CD8-positive, alpha-beta memory T cell (primary cell): ENCODE measurements at regions not wholly inside any gene's neighbourhood (a gene's known extent, or its start where the extent isn't known, plus 50 kb on each side); places are given as distances from the start of the nearest gene placed in this dataset.
A peak's percentile ranks its signal among the peaks of the same experiment; 100 is the strongest.

Experiments used
- CTCF ChIA-PET: fragments of 350-600 bp; sonication (Branson Sonifier 250); formaldehyde crosslinking; loops from one replicate; lab custom pipeline; 2021; ENCODE audit warnings: antibody characterized with exemption; lab: Charles Lee
- POLR2A ChIA-PET: fragments of 350-600 bp; sonication (Branson Sonifier 250); formaldehyde crosslinking; loops from one replicate; lab custom pipeline; 2021; ENCODE audit warnings: antibody characterized with exemption; lab: Charles Lee
- DNase-seq, 5 donors: peaks; one replicate each; pipeline versions ENCODE4 v3.0.0 to v3.0.0-alpha.2; 2020 to 2022; ENCODE audit warnings: mixed read lengths in 1 of 5
- H3K27ac ChIP-seq: one replicate; pipeline ENCODE4 v1.7.0; 2013; ENCODE audit warnings: low read depth, mild to moderate bottlenecking, low read length, moderate library complexity
- H3K27me3 ChIP-seq: 2 replicates; pipeline ENCODE4 v1.7.0; 2013; ENCODE audit warnings: low read length, mild to moderate bottlenecking; ENCODE audit not compliant: insufficient read depth, poor library complexity, severe bottlenecking
- H3K36me3 ChIP-seq: 2 replicates; pipeline ENCODE4 v1.7.0; 2013; ENCODE audit warnings: mild to moderate bottlenecking, low read length, moderate library complexity; ENCODE audit not compliant: insufficient read depth
- H3K4me1 ChIP-seq: 2 replicates; pipeline ENCODE4 v1.7.0; 2013; ENCODE audit warnings: mild to moderate bottlenecking, low read length, moderate library complexity; ENCODE audit not compliant: insufficient read depth
- H3K4me3 ChIP-seq: 2 replicates; pipeline ENCODE4 v1.7.0; 2013; ENCODE audit warnings: mild to moderate bottlenecking, low read length
- H3K9me3 ChIP-seq: 2 replicates; pipeline ENCODE4 v1.7.0; 2013; ENCODE audit warnings: mild to moderate bottlenecking, low read length
- H3K27ac Mint-ChIP-seq, 8 donors: one replicate each; pipeline ENCODE4 v1.8.0; 2020 to 2021; ENCODE audit warnings: mixed read lengths in 8 of 8, mild to moderate bottlenecking in 6 of 8, inconsistent platforms in 3 of 8, moderate library complexity in 3 of 8
- H3K27me3 Mint-ChIP-seq, 2 donors: one replicate each; pipeline ENCODE4 v1.8.0; 2020 to 2021; ENCODE audit warnings: mixed read lengths in 2 of 2, mild to moderate bottlenecking in 1 of 2, moderate library complexity in 1 of 2
- H3K36me3 Mint-ChIP-seq, 3 donors: one replicate each; pipeline ENCODE4 v1.8.0; 2020 to 2021; ENCODE audit warnings: mixed read lengths in 3 of 3, inconsistent platforms in 1 of 3, mild to moderate bottlenecking in 1 of 3
- H3K4me1 Mint-ChIP-seq, 3 donors: one replicate each; pipeline ENCODE4 v1.8.0; 2020 to 2021; ENCODE audit warnings: mixed read lengths in 3 of 3, inconsistent platforms in 1 of 3, mild to moderate bottlenecking in 1 of 3
- H3K4me3 Mint-ChIP-seq, 7 donors: one replicate each; pipeline ENCODE4 v1.8.0; 2020 to 2021; ENCODE audit warnings: mixed read lengths in 7 of 7, mild to moderate bottlenecking in 6 of 7, moderate library complexity in 4 of 7, inconsistent platforms in 2 of 7
- H3K9me3 Mint-ChIP-seq, 5 donors: one replicate each; pipeline ENCODE4 v1.8.0; 2020 to 2022; ENCODE audit warnings: mixed read lengths in 5 of 5, mild to moderate bottlenecking in 3 of 5, moderate library complexity in 2 of 5, inconsistent platforms in 1 of 5

- Mint-ChIP-seq H3K4me3 (no peak overlapping the region), H3K36me3 (peaks cover 0 to 29% (median 3%) of the 10 kb centered on the region in 3 donors), H3K4me1 (peaks cover 64 to 76% (median 75%) of the 10 kb centered on the region in 3 donors), H3K27ac (peak overlapping the region in 4 of 8 donors; percentile 10 to 76 (median 52)), H3K9me3 (no peaks in the 10 kb centered on the region), H3K27me3 (no peaks in the 10 kb centered on the region)
- Histone ChIP-seq H3K4me1 (peaks cover 50% of the 10 kb centered on the region), H3K4me3 (no peak overlapping the region), H3K36me3 (no peaks in the 10 kb centered on the region), H3K9me3 (no peaks in the 10 kb centered on the region), H3K27me3 (no peaks in the 10 kb centered on the region), H3K27ac (no peak overlapping the region)
- ChIA-PET POLR2A (no interaction called here), CTCF (interaction anchor here (2.4 to 21.7 kb wide), 3 partner anchors 7 to 52 kb away, joined by 9 to 358 read pairs (median 77); a partner anchor contains a TSS)
- no peak for DNase-seq
Measured at GRCh38 chr14:73780896-73781295, 66.7 kb upstream of the PNMA1 start.

DNA sequence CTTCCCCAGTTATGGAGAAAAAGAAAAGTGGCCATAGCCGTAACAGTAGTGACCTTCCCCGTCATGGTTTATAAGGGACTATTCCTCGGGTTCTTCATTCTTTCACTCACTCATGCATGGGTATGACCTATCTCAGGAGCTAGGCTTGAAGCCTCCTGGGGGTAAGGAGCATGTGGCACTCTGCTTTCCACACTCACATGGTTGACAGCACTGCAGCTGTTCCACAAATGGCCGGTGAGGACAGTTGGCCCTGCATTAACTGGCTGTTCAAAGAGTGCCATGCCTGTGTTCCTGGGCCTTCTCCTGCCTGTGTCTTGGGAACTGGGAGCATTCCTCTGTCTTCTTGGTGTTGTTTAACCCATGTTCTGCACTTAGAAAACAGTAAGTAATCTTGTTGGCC lies 66.2 kb upstream of the PNMA1 start:
- POLR2A ChIA-PET: no interaction called here
- H3K4me1 ChIP-seq: peaks cover 53% of the 10 kb centered on the region
- H3K27ac Mint-ChIP-seq: peak overlapping the region in 5 of 8 donors; percentile 9 to 76 (median 41)

DNA sequence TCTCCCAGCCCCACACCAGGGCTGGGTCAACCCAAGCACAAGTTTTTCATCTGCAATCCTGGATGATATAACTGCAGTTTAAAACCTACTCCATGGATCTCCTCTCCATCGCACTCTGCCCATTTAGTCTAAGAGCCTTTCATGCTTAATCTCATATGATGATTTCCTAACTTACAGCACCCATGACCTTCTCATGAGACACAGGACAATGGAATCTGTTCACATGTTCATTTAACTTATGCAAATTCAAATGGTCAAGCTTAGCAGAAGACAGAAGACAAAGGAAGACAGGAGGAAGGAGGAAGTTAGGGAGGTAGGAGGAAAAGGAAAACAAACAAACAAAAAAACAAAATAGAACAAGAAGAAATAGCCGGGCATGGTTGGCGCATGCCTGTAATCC lies 64.6 kb upstream of the PNMA1 start:
- no peaks in the 10 kb centered on the region for H3K36me3 ChIP-seq
- ChIA-PET POLR2A (no interaction called here), CTCF (interaction anchor here (1.1 to 21.7 kb wide), 6 partner anchors 11 to 119 kb away, joined by 3 to 358 read pairs (median 6); a partner anchor contains a TSS)
- no peaks in the 10 kb centered on the region for H3K27me3 ChIP-seq
- peak overlapping the region in 2 of 8 donors; percentile 64 to 74 for H3K27ac Mint-ChIP-seq
- peaks cover 0 to 26% (median 3%) of the 10 kb centered on the region in 3 donors for H3K36me3 Mint-ChIP-seq
- no peaks in the 10 kb centered on the region for H3K9me3 Mint-ChIP-seq
- H3K4me1 Mint-ChIP-seq: peaks cover 64 to 76% (median 74%) of the 10 kb centered on the region in 3 donors
- DNase-seq: no peak
- no peaks in the 10 kb centered on the region for H3K27me3 Mint-ChIP-seq
- H3K9me3 ChIP-seq: no peaks in the 10 kb centered on the region
- H3K27ac ChIP-seq: no peak overlapping the region
- peaks cover 53% of the 10 kb centered on the region for H3K4me1 ChIP-seq
- no peak overlapping the region for H3K4me3 Mint-ChIP-seq
- H3K4me3 ChIP-seq: no peak overlapping the region

More for the DNA sequence above, 66.2 kb upstream of the PNMA1 start:
- H3K36me3 ChIP-seq: no peaks in the 10 kb centered on the region
- Mint-ChIP-seq H3K36me3 (peaks cover 0 to 27% (median 3%) of the 10 kb centered on the region in 3 donors), H3K4me3 (peak overlapping the region in 1 of 7 donors; percentile 14), H3K4me1 (peaks cover 64 to 76% (median 75%) of the 10 kb centered on the region in 3 donors), H3K27me3 (no peaks in the 10 kb centered on the region), H3K9me3 (no peaks in the 10 kb centered on the region)
- CTCF ChIA-PET: interaction anchor here (2.4 to 21.7 kb wide), 3 partner anchors 7 to 51 kb away, joined by 9 to 358 read pairs (median 77); a partner anchor contains a TSS
- no peak overlapping the region for H3K4me3 ChIP-seq
- H3K27ac ChIP-seq: no peak overlapping the region
- H3K9me3 ChIP-seq: no peaks in the 10 kb centered on the region
- H3K27me3 ChIP-seq: no peaks in the 10 kb centered on the region
- DNase-seq: no peak

DNA sequence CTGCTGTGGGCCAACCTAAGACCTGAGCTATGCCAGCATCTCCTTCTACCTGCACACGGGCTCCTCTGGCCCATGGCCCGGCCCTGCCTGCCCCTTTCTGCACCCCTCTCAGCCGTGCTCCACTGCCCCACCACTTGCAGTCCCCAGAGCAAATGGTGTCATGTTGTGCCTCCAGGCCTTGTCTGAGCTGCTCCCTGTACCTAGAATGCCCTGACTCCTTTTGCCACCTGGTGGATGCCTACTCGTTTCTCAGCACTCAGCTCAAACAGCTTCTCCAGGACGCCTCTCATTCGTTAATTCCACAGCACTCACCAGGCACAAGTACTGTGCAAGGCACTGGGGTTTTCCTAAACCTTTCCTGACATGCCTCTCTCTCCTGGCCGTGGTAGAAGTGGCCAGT lies 63.2 kb upstream of the PNMA1 start:
- peak overlapping the region; percentile 18 to 90 (median 74) for H3K27ac Mint-ChIP-seq
- H3K4me1 Mint-ChIP-seq: peaks cover 60 to 76% (median 71%) of the 10 kb centered on the region in 3 donors
- DNase-seq: no peak
- Histone ChIP-seq H3K4me1 (peaks cover 43% of the 10 kb centered on the region), H3K36me3 (no peaks in the 10 kb centered on the region), H3K9me3 (no peaks in the 10 kb centered on the region), H3K4me3 (no peak overlapping the region), H3K27ac (no peak overlapping the region), H3K27me3 (no peaks in the 10 kb centered on the region)
- POLR2A ChIA-PET: interaction anchor here (0.6 to 1.3 kb wide), 5 partner anchors 8 to 36 kb away, joined by 3 to 6 read pairs (median 3); a partner anchor contains a TSS
- H3K27me3 Mint-ChIP-seq: no peaks in the 10 kb centered on the region
- H3K36me3 Mint-ChIP-seq: peaks cover 0 to 26% (median 3%) of the 10 kb centered on the region in 3 donors
- no peaks in the 10 kb centered on the region for H3K9me3 Mint-ChIP-seq
- CTCF ChIA-PET: interaction anchor here (0.9 to 21.7 kb wide), 9 partner anchors 6 to 120 kb away, joined by 3 to 358 read pairs (median 4); a partner anchor contains a TSS
- peak overlapping the region in 2 of 7 donors; percentile 25 to 59 for H3K4me3 Mint-ChIP-seq

DNA sequence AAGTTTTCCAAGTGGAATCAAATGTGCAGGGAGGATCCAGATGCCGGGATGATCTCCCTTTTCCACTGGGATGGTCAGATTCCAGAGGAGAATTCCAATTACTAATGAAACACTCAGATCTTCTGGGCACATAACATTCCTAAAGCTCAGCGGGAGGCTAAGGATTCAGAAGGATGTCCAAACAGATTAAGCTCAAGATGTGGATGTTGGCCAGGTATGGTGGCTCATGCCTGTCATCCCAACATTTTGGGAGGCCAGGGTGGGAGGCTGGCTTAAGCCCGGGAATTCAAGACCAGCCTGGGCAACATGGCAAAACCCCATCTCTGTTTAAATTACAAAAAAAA lies 62.0 kb upstream of the PNMA1 start:
- peaks cover 53% of the 10 kb centered on the region for H3K4me1 ChIP-seq
- H3K4me3 ChIP-seq: no peak overlapping the region
- Mint-ChIP-seq H3K27ac (peak overlapping the region in 6 of 8 donors; percentile 70 to 92 (median 75)), H3K27me3 (no peaks in the 10 kb centered on the region), H3K4me1 (peaks cover 73 to 87% (median 82%) of the 10 kb centered on the region in 3 donors), H3K4me3 (peak overlapping the region in 3 of 7 donors; percentile 7 to 56 (median 19)), H3K9me3 (no peaks in the 10 kb centered on the region), H3K36me3 (peaks cover 0 to 25% (median 3%) of the 10 kb centered on the region in 3 donors)
- H3K9me3 ChIP-seq: no peaks in the 10 kb centered on the region
- no peak overlapping the region for H3K27ac ChIP-seq
- H3K27me3 ChIP-seq: no peaks in the 10 kb centered on the region
- ChIA-PET CTCF (interaction anchor here (1.2 to 21.7 kb wide), 5 partner anchors 8 to 48 kb away, joined by 3 to 358 read pairs (median 31); a partner anchor contains a TSS), POLR2A (interaction anchor here (0.8 to 6.8 kb wide), 4 partner anchors 10 to 27 kb away, joined by 4 to 96 read pairs (median 4); a partner anchor contains a TSS)
- no peak for DNase-seq
- no peaks in the 10 kb centered on the region for H3K36me3 ChIP-seq

GRCh38 chr14:73775339-73776193 lies 61.4 kb upstream of the PNMA1 start:
- Histone ChIP-seq H3K4me3 (no peak overlapping the region), H3K4me1 (peaks cover 59% of the 10 kb centered on the region), H3K27ac (no peak overlapping the region), H3K36me3 (no peaks in the 10 kb centered on the region), H3K9me3 (no peaks in the 10 kb centered on the region), H3K27me3 (no peaks in the 10 kb centered on the region)
- Mint-ChIP-seq H3K4me3 (peak overlapping the region in 4 of 7 donors; percentile 7 to 56 (median 20)), H3K27ac (peak overlapping the region; percentile 57 to 92 (median 77)), H3K27me3 (no peaks in the 10 kb centered on the region), H3K36me3 (peaks cover 0 to 20% (median 3%) of the 10 kb centered on the region in 3 donors), H3K9me3 (no peaks in the 10 kb centered on the region), H3K4me1 (peaks cover 74 to 88% (median 82%) of the 10 kb centered on the region in 3 donors)
- no peak for DNase-seq
- ChIA-PET POLR2A (interaction anchor here (0.8 to 6.8 kb wide), 4 partner anchors 10 to 26 kb away, joined by 4 to 96 read pairs (median 4); a partner anchor contains a TSS), CTCF (interaction anchor here (0.9 to 21.7 kb wide), 6 partner anchors 8 to 47 kb away, joined by 3 to 358 read pairs (median 18); a partner anchor contains a TSS)

GRCh38 chr14:73774671-73775070 lies 60.5 kb upstream of the PNMA1 start:
- Histone ChIP-seq H3K36me3 (no peaks in the 10 kb centered on the region), H3K27me3 (no peaks in the 10 kb centered on the region), H3K4me3 (no peak overlapping the region), H3K27ac (no peak overlapping the region), H3K9me3 (no peaks in the 10 kb centered on the region), H3K4me1 (peaks cover 67% of the 10 kb centered on the region)
- H3K36me3 Mint-ChIP-seq: peaks cover 0 to 14% (median 0%) of the 10 kb centered on the region in 3 donors
- no peaks in the 10 kb centered on the region for H3K9me3 Mint-ChIP-seq
- H3K27me3 Mint-ChIP-seq: no peaks in the 10 kb centered on the region
- peak overlapping the region in 4 of 7 donors; percentile 20 to 89 (median 31) for H3K4me3 Mint-ChIP-seq
- POLR2A ChIA-PET: interaction anchor here (1.6 to 6.8 kb wide), 2 partner anchors 11 to 14 kb away, joined by 5 to 96 read pairs; a partner anchor contains a TSS
- peak overlapping the region; percentile 39 to 92 (median 83) for H3K27ac Mint-ChIP-seq
- peaks cover 77 to 91% (median 85%) of the 10 kb centered on the region in 3 donors for H3K4me1 Mint-ChIP-seq
- no peak for DNase-seq
- CTCF ChIA-PET: interaction anchor here (1.4 to 21.7 kb wide), 4 partner anchors 9 to 46 kb away, joined by 3 to 358 read pairs (median 54); a partner anchor contains a TSS
